Kidney epithelial cell (primary cell): ENCODE measurements at regions not wholly inside any gene's neighbourhood (a gene's known extent, or its start where the extent isn't known, plus 50 kb on each side); places are given as distances from the start of the nearest gene placed in this dataset.

ENCODE experiments used
- DNase-seq: peaks from one replicate; pipeline ENCODE4 v3.0.0-alpha.2; 2010; ENCODE audit warnings: low read depth
- H3K27me3 ChIP-seq: 2 replicates; pipeline ENCODE4 v1.6.0; 2011; ENCODE audit warnings: low read length; ENCODE audit not compliant: control insufficient read depth, insufficient read depth
- H3K36me3 ChIP-seq: 2 replicates; pipeline ENCODE4 v1.5.1; 2011; ENCODE audit warnings: low read length; ENCODE audit not compliant: control insufficient read depth, insufficient read depth
- H3K4me3 ChIP-seq: 2 replicates; pipeline ENCODE4 v1.5.1; 2011; ENCODE audit warnings: low read depth, mild to moderate bottlenecking, control low read depth, low read length
- CTCF ChIP-seq: IDR thresholded peaks from 2 replicates; pipeline ENCODE4 v1.5.1; 2011; ENCODE audit warnings: mild to moderate bottlenecking, moderate library complexity, low read length, control low read depth, inconsistent platforms; ENCODE audit not compliant: insufficient read depth, poor library complexity, severe bottlenecking

DNA sequence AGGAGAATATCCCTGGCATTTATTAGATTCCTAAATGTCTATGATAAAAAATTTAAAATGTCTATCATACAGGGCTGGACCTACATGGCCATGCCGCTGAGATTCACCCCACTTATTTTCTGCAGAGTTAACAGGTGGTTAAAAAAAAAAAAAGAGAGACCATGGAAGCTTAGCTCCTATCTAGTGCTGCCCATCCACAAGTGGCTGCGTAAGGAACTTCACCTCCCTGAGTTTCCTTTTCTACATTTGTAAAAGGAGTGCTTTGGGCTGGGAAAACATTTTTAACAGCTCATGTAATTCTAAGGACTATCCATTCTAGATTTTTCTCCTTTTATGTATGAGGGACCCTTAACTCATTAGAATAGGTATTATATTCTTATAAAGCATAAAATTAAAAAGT is 534.1 kb downstream of the MMUT start:
- Histone ChIP-seq H3K27me3 (no peaks in the 10 kb centered on the region), H3K36me3 (no peaks in the 10 kb centered on the region), H3K4me3 (no peak overlapping the region)
- no peak for TF ChIP-seq CTCF
- DNase-seq = no peak

GRCh38 chr6:48922837-48923236 is 540.2 kb downstream of the MMUT start:
- Histone ChIP-seq H3K4me3 (no peak overlapping the region), H3K36me3 (no peaks in the 10 kb centered on the region), H3K27me3 (no peaks in the 10 kb centered on the region)
- no peak for TF ChIP-seq CTCF
- DNase-seq = no peak

GRCh38 chr6:48919555-48919954 is 543.5 kb downstream of the MMUT start:
- no peak for DNase-seq
- H3K36me3 ChIP-seq = no peaks in the 10 kb centered on the region
- no peak for TF ChIP-seq CTCF

DNA sequence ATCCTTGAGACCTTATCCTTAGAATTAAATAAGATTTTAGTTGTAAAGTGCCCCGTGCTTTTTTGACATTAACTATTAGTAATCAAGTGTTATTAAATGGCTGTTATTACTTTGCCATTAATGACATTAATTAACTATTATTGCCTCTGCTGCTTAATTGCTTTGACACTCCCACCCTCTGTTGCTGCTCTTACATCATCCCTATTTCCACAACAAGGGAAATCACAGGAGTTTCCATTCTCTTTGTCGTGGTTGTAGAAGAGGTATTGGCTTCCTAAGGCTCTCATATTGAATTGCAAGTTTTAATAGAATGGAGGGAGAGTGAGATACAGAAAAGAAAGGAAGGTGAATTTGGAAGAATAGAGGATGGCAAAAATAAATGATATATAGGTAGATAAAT is 545.8 kb downstream of the MMUT start:
- no peak for TF ChIP-seq CTCF
- no peaks in the 10 kb centered on the region for H3K36me3 ChIP-seq
- no peak for DNase-seq
- no peaks in the 10 kb centered on the region for H3K27me3 ChIP-seq
- no peak overlapping the region for H3K4me3 ChIP-seq

More at GRCh38 chr6:48919555-48919954, 543.5 kb downstream of the MMUT start:
- Histone ChIP-seq H3K27me3 (no peaks in the 10 kb centered on the region), H3K4me3 (no peak overlapping the region)

DNA sequence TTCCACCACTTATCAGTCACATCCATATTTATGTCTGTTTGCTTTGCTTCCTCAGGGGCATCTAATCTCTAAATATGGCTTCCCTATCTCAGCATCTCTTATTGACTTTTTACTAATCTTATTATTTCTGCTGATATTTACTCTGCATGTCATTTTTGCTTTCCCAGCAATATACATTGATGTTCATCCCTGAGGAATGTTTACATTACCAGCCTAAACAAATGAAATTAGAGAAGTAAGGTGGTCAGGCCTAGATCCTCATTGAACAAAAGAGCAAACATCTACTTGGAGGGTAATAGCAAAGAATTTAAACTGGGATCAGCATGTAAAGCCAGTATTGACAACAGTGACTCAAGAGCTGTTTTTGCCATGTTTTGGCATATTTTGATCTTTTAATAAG is 546.4 kb downstream of the MMUT start:
- Histone ChIP-seq H3K4me3 (no peak overlapping the region), H3K36me3 (no peaks in the 10 kb centered on the region), H3K27me3 (no peaks in the 10 kb centered on the region)
- TF ChIP-seq CTCF = no peak
- no peak for DNase-seq

- Histone ChIP-seq H3K27me3 (no peaks in the 10 kb centered on the region), H3K36me3 (no peaks in the 10 kb centered on the region), H3K4me3 (no peak overlapping the region)
- TF ChIP-seq CTCF = no peak
- DNase-seq = no peak
Measured at GRCh38 chr6:48915591-48915990, 547.5 kb downstream of the MMUT start.
